NCI-H146 treated with DMSO at 0.1 percent for 48 hours (cell line): ENCODE measurements at regions not wholly inside any gene's neighbourhood (a gene's known extent, or its start where the extent isn't known, plus 50 kb on each side); places are given as distances from the start of the nearest gene placed in this dataset.
A peak's percentile ranks its signal among the peaks of the same experiment; 100 is the strongest.
"Not testable (repeated sequence)": the region's sequence is repeated elsewhere in the genome, so short reads cannot be mapped to it uniquely, and the experiment has no call there.

Experiments
- DNase-seq: peaks from one replicate; lab custom pipeline; 2025; ENCODE audit not compliant: unreplicated experiment; lab: John Stamatoyannopoulos, UW

GRCh38 chr18:22285361-22286140 is 116.2 kb downstream of the GATA6 start:
- DNase-seq: no peak

DNA sequence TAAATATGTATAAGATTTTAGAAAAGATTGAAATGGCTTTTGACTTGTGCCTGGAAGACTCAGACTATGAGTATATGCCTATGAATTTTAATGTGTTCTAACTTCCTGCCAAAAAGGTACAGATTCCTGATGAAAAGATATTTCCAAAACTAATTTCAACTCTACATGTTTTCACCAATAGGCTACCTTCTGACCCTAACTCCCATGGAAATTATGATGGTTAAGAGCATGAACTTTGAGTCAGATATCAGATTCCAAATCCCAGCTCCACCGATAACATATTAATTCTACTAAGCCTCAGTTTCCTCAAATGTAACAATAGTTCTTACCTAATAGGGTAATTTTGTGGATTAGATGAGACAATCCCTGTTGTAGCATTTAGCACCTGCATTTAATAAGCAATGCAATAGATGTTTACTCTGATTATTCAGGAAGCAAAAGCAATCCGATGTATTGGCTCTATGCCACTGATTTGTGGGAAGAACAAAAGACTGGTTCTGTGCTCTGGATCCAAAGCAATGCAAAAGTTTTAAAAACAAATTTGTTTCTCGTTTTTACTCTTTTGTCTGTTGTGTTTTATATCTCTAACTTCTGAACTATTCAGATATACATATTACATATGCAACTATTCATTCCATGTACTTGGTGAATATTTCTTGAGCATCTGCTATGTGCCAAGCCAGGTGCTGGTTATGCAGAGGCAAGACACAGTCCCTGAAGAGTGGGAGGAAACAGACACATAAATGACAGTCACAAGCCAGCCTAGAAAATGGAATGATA is 115.4 kb downstream of the GATA6 start:
- DNase-seq: no peak

- not testable (repeated sequence) for DNase-seq
These were observed 114.5 kb downstream of the GATA6 start for GRCh38 chr18:22283855-22284254.

DNA sequence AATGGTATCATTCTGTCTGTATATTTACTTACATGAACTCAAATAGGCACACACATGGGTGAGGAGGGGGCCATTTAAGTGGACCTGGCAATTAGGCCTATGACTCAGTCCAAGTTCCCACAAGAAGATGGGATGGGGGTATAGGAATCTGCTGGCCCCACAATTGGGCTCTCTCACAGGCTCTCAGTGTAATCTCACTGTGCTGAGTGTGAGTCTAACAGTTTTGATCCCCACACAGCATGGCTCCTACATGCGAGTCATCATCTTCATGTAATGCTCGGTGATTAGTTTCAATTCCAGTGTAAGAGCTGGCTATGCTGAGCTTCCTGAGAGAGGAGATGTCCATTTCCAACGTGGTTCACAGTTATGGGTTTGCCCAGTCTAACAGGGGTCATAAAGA is 114.0 kb downstream of the GATA6 start:
- DNase-seq: no peak

- no peak for DNase-seq
These were observed 113.7 kb downstream of the GATA6 start for GRCh38 chr18:22283116-22283395.

- peak; percentile 88 for DNase-seq
These were observed 113.1 kb downstream of the GATA6 start for GRCh38 chr18:22282311-22283115.

DNA sequence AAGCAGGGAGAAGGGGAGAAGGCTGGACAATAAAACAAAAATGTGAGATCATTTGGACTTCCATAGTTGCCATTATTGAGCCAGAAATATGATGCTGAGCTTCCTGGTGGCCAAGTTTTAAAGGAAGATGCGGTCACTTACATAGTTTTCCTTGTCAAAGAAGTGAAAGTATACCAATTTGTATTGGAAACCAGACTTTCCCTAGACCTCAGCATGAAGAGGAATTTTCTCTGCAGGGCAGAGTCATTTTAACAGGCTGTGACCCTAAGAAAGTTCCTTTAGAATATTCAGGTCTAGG is 111.0 kb downstream of the GATA6 start:
- DNase-seq: no peak

GRCh38 chr18:22279741-22280452 is 110.5 kb downstream of the GATA6 start:
- DNase-seq: no peak

DNA sequence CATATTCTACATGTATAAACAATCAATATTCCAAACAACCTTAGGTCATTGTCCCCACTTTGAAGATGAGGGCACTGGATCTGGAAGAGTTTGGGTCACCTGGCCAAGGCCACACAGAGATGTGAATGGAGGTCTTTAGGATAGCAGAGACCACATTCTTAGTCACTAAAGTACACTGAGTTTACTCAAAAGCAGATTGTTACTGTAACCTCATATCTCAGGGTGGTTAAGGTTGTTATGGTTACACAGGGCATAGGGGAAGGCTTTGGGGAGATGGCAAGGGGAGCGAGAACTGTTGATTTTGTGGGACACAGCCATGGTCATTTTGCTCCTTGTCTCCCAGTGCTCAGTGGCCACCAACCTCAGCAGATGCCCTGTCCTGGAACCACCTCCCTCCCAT is 109.4 kb downstream of the GATA6 start:
- DNase-seq: no peak

- no peak for DNase-seq
These were observed 108.4 kb downstream of the GATA6 start for GRCh38 chr18:22277758-22278157.

DNA sequence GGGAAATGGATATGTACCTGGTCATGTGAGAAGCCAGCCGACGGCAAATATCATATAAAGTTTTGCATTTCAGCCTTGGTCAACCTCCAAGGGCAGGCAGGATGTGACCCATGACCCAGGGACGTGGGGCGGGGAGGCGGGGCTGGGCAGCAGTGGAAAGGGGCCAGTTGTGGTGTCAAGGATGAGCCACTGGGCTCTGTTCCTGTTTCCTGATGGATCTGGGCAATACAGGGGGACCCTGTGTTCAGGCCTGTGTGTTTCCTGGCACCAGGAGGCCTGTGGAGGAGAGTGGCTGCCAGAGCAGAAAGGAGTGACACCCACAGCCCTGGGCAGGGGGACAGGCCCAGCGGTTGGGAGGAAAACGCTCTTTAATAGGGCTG is 106.9 kb downstream of the GATA6 start:
- no peak for DNase-seq

DNA sequence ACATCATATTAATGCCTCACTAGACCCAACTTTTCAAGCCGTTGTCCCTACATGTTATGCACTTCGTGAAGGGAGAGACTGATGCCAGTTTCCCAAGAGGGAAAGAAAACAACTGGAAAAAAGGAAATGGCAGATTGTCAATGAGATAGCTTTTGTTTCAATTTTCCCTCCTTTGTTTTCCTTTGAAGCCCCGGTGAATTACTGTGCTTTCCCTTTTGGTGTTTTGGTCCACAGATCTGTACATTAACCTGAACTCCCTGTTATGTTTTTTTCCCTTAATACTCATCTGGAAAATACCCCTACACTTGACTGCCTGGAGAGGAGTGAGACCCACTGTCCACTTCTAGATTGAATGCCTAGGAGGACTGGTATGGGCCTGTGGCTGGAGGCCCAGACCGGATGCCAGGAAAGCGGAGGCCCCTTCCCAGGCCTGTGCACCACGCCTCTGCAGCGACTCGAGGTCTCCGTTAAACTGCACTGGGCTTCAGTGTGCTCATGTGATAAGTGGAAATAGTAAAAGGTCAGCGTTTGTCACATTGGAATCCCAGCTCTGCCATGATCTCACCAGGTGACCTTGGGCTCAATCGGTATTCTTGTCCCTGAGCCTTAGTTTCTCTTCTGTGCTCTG is 106.4 kb downstream of the GATA6 start:
- DNase-seq: no peak

- no peak for DNase-seq
These were observed 104.0 kb downstream of the GATA6 start for GRCh38 chr18:22273101-22274039.

GRCh38 chr18:22272242-22272641 is 102.9 kb downstream of the GATA6 start:
- peak; percentile 70 for DNase-seq

GRCh38 chr18:22271030-22271429 is 101.6 kb downstream of the GATA6 start:
- no peak for DNase-seq

DNA sequence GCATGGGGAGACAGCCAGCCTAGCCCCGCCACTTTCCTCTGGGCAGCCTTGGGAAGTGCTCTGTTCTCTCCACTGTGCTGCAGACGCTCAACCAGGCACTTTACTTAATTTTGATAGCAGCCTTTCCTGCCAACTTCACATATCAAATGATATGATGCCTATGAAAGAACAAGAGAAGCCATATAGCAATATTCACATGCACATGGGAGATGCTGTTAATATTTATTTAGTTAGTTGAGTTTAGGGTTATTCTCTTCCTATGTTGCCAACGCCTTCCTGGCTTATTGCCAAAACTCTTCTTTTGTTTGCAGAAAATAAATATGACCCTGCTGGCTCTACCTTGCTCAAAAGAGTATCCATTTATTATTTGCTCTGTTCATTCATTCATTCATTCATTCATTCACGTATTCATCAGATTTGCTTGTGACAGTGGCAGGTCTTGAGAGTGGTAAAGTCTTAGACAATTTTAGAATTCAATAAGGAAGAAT is 99.3 kb downstream of the GATA6 start:
- peak; percentile 84 for DNase-seq

GRCh38 chr18:22267697-22268096 is 98.3 kb downstream of the GATA6 start:
- DNase-seq: no peak

- no peak for DNase-seq
These were observed 97.8 kb downstream of the GATA6 start for GRCh38 chr18:22267225-22267624.

GRCh38 chr18:22265838-22266237 is 96.4 kb downstream of the GATA6 start:
- peak; percentile 93 for DNase-seq
